Right atrium auricular region (tissue), 2 donors: ENCODE measurements at regions not wholly inside any gene's neighbourhood (a gene's known extent, or its start where the extent isn't known, plus 50 kb on each side); places are given as distances from the start of the nearest gene placed in this dataset.

Experiments used
- DNase-seq: peaks from one replicate; pipeline ENCODE4 v3.0.0-alpha.2; 2019; ENCODE audit warnings: low spot score
- H3K27ac ChIP-seq, 2 donors: fragments of 200-600 bp; sonication (generic); 1 replicate in 1 of 2; 2 replicates in 1 of 2; pipeline ENCODE4 v1.5.1; 2016 to 2019
- H3K27me3 ChIP-seq, 2 donors: fragments of 200-600 bp; sonication (generic); one replicate each; pipeline versions ENCODE4 v1.5.1 to v1.6.0; 2017 to 2019
- H3K36me3 ChIP-seq: fragments of 200-600 bp; sonication (generic); one replicate; pipeline ENCODE4 v1.5.1; 2016
- H3K4me1 ChIP-seq, 2 donors: fragments of 200-600 bp; sonication (generic); one replicate each; pipeline versions ENCODE4 v1.5.1 to v1.6.0; 2017 to 2019
- H3K4me3 ChIP-seq, 2 donors: fragments of 200-600 bp; sonication (generic); 1 replicate in 1 of 2; 2 replicates in 1 of 2; pipeline ENCODE4 v1.5.1; 2017 to 2019; ENCODE audit warnings: mild to moderate bottlenecking in 1 of 2, moderate library complexity in 1 of 2
- H3K9me3 ChIP-seq, 2 donors: fragments of 200-600 bp; sonication (generic); one replicate each; pipeline ENCODE4 v1.5.1; 2019
- TF ChIP-seq, protein P1 (sequence below), 2 donors: fragments of 200-600 bp; sonication (generic); IDR thresholded peaks; one replicate each; pipeline ENCODE4 v1.5.1; 2019; ENCODE audit warnings: antibody characterized with exemption in 2 of 2

DNA sequence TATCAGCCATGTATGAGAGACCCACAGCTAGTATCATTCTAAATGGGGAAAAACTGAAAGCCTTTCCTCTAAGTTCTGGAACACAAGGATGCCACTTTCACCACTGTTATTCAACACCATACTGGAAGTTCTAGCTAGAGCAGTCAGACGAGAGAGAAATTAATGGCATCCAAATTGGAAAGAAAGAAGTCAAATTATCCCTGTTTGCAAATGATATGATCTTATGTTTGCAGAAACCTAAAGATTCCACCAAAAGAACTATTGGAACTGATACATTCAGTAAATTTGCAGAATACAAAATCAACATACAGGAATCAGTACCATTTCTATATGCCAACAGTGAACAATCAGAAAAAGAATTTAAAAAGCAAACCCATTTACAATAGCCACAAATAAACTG, 226.0 kb downstream of the TRPC6 start:
- Histone ChIP-seq H3K4me1 (no peaks in the 10 kb centered on the region), H3K27ac (no peak overlapping the region), H3K4me3 (no peak overlapping the region), H3K36me3 (no peaks in the 10 kb centered on the region), H3K9me3 (no peaks in the 10 kb centered on the region), H3K27me3 (no peaks in the 10 kb centered on the region)
- no peak for DNase-seq
- TF ChIP-seq, protein P1, sequence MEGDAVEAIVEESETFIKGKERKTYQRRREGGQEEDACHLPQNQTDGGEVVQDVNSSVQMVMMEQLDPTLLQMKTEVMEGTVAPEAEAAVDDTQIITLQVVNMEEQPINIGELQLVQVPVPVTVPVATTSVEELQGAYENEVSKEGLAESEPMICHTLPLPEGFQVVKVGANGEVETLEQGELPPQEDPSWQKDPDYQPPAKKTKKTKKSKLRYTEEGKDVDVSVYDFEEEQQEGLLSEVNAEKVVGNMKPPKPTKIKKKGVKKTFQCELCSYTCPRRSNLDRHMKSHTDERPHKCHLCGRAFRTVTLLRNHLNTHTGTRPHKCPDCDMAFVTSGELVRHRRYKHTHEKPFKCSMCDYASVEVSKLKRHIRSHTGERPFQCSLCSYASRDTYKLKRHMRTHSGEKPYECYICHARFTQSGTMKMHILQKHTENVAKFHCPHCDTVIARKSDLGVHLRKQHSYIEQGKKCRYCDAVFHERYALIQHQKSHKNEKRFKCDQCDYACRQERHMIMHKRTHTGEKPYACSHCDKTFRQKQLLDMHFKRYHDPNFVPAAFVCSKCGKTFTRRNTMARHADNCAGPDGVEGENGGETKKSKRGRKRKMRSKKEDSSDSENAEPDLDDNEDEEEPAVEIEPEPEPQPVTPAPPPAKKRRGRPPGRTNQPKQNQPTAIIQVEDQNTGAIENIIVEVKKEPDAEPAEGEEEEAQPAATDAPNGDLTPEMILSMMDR (IDR thresholded peaks at IDR 0.05): no peak

DNA sequence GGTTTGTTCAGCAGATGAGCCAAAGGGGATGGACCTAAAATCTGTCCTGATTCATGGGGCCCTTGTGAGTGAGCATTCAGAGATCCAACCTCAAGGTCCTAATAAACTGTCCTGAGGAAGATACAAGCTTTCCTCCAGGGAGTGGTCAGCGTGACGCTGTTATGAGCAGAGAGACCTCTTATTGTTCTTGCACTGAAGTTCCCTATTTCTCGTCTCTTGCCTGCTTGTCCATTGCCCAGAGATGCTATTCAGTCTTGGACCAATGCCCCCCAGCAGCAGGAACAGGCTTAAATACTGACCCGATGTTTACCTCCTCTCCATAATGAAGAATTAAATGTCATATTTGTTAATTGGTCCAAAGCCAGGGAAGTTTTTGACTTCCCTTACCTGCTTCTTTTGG, 225.2 kb upstream of the PGR start:
- no peaks in the 10 kb centered on the region for H3K27me3 ChIP-seq
- TF ChIP-seq, protein P1 (IDR thresholded peaks at IDR 0.05): no peak
- H3K36me3 ChIP-seq: no peaks in the 10 kb centered on the region
- H3K27ac ChIP-seq: no peak overlapping the region
- H3K4me3 ChIP-seq: no peak overlapping the region
- DNase-seq: no peak
- no peaks in the 10 kb centered on the region for H3K9me3 ChIP-seq
- H3K4me1 ChIP-seq: no peaks in the 10 kb centered on the region

DNA sequence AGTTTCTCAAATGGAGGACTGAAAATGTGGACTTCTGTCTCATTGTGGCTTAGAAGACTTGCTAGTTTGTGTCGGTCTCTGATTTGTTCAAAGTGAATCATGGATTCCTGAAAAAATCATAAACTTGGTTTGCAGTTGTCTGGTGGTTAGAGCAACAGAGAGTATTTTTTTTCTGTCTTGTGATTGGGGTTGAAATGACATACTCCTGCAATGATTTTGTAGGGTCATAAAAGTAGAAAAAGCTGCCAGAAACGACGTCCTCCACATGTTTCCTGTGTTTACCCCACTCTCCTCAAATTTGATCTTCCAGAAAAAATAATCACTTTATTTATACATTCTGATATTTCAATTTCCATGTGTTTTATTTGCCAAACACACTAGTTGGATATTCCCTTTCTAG, 219.2 kb upstream of the PGR start:
- H3K4me1 ChIP-seq: no peaks in the 10 kb centered on the region
- no peaks in the 10 kb centered on the region for H3K36me3 ChIP-seq
- DNase-seq: no peak
- no peaks in the 10 kb centered on the region for H3K9me3 ChIP-seq
- no peak overlapping the region for H3K27ac ChIP-seq
- no peak overlapping the region for H3K4me3 ChIP-seq
- H3K27me3 ChIP-seq: no peaks in the 10 kb centered on the region
- TF ChIP-seq, protein P1 (IDR thresholded peaks at IDR 0.05): no peak

DNA sequence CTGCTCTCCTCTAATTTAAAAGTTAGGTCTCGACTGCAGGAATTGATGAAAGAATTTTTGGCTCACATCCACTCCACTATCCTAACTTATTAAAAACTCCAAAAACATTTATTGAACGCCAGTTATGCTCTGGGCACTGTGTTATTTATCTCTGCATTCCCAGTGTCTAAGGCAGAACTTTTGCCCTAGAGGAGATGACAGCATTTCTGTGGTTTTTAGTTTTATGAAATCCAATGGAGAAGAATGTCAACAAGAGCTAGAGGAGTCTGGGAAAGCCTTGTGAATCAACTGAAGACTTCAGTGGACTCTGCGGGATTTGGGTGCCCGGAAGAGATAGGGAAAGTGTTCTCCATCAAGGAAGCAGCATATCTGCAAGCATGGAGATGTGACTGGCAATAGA, 217.0 kb upstream of the PGR start:
- no peak overlapping the region for H3K27ac ChIP-seq
- H3K36me3 ChIP-seq: no peaks in the 10 kb centered on the region
- H3K27me3 ChIP-seq: no peaks in the 10 kb centered on the region
- H3K4me1 ChIP-seq: no peaks in the 10 kb centered on the region
- no peak overlapping the region for H3K4me3 ChIP-seq
- DNase-seq: no peak
- H3K9me3 ChIP-seq: no peaks in the 10 kb centered on the region
- TF ChIP-seq, protein P1 (IDR thresholded peaks at IDR 0.05): no peak

DNA sequence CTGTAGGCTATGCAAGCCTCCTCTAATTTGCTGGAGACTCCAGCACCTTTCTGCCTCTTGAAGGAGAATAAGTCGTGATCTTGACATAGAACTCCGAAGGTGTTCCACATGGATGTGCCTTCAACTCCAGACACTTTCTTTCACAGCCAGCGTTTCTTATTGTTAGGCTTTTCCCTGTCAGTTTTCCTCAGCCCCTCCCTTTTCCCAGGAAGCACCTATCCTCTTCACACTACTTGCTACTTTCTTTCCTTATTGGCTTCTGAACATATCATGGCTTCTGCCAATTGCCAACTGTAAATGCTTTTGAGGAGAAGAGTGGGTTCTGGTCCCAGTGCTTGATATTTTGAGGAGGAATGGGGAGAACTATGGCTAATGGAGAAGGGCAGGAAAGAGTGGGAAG, 216.3 kb upstream of the PGR start:
- TF ChIP-seq, protein P1 (IDR thresholded peaks at IDR 0.05): no peak
- H3K4me3 ChIP-seq: no peak overlapping the region
- H3K27ac ChIP-seq: no peak overlapping the region
- DNase-seq: no peak
- no peaks in the 10 kb centered on the region for H3K4me1 ChIP-seq
- H3K27me3 ChIP-seq: no peaks in the 10 kb centered on the region
- no peaks in the 10 kb centered on the region for H3K9me3 ChIP-seq
- no peaks in the 10 kb centered on the region for H3K36me3 ChIP-seq

DNA sequence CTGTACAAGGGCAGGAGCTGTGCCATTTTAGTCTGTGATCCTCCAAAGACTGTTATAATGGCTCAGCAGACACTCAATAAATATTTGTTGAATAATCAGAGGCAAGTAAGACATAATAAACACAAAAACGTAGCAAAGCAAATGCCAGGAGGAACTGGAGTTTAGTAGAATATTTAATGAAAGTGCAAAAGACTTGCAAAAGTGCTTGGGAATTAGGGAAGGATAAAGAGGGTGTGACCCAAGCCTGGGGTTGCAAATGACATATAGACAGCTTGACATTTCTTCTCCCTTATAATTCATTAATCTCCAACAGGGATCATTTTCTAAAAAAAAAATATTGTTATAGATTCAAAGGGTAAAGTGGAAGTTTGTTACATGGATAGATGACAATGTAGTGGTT, 212.7 kb upstream of the PGR start:
- Histone ChIP-seq H3K9me3 (no peaks in the 10 kb centered on the region), H3K36me3 (no peaks in the 10 kb centered on the region), H3K4me3 (no peak overlapping the region), H3K27ac (no peak overlapping the region), H3K4me1 (no peaks in the 10 kb centered on the region), H3K27me3 (no peaks in the 10 kb centered on the region)
- TF ChIP-seq, protein P1 (IDR thresholded peaks at IDR 0.05): no peak
- no peak for DNase-seq
